ENCODE measurements at regions not wholly inside any gene's neighbourhood (a gene's known extent, or its start where the extent isn't known, plus 50 kb on each side); places are given as distances from the start of the nearest gene placed in this dataset.

- no peak for DNase-seq
Measured at GRCh38 chr1:57983441-57983840, 559.6 kb upstream of the DAB1 start.

DNA sequence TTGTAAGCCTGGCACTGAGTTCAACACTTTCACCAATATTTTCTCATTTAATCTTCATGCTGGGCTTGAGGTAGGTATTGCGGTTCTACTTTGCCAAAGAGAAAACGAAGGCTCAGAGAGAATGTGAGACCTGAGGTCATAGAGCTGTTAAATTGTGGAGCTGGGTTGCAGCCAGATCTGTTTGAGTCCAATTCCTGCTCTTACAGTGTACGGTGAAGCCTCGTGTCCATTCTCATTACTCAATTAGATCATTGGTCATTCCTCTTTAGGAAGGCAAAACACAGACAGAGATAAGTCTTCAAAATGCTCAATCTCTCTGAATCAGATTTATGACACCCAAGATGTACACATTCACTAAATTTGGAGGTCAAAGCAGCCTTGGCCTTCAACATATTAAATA is 559.0 kb upstream of the DAB1 start:
- no peak for DNase-seq

DNA sequence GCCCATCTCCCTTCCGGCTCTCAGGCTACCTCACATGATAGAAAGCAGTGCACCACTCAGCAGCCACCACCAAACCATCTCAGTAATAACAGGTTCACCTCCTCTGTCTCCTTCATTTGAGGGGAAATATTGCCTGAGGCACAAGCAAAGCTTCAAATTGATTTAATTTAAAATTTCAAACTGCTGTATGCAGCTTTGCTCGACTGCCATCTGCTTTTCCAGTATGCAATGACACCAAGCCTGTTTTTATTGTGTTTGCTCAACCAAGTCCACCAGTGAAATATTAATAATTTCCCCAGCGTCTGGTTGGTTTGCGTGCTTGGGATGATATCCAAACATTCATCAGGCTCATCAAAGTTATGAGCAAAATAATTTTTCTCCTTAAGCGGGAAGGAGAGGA is 552.4 kb upstream of the DAB1 start:
- DNase-seq, result no peak

DNA sequence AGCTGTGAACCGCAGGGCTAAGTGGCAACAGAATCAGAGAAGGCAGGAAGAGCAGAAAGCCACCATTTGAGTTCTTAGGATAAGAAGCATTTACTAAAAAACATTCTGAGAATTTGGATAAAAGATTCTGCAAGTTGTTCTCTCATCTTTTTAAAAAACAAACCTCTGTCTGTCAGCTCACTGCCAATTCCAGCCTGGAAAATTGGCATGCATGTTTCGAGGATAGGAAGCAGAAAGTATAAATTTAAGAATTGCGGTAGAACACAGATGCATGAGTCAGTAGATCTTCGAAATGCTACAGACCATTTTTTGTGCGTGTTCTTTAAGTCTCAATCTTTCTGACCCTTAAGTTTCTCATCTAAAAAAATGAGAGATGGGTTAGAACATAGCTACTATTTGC is 544.5 kb upstream of the DAB1 start:
- DNase-seq, result no peak

GRCh38 chr1:57966751-57967406 is 543.0 kb upstream of the DAB1 start:
- DNase-seq, result no peak

DNA sequence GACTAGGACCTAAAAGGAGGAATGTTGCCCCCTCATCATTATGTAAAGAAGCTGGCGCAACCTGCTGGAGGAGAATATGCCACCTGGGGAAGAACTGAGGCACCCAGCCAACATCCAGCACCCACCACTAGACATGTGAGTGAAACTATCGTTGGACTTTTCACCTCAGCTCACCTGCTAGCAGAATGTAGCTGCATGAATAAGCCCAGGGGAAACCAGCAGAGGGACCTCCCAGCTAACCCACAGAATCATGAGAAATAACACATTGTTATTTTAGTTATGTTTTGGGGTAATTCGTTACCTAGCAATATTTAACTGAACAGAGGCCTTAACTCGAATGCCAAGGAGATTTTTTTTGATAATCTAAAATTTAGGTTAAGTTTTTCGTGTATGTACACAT is 542.5 kb upstream of the DAB1 start:
- DNase-seq, result no peak

DNA sequence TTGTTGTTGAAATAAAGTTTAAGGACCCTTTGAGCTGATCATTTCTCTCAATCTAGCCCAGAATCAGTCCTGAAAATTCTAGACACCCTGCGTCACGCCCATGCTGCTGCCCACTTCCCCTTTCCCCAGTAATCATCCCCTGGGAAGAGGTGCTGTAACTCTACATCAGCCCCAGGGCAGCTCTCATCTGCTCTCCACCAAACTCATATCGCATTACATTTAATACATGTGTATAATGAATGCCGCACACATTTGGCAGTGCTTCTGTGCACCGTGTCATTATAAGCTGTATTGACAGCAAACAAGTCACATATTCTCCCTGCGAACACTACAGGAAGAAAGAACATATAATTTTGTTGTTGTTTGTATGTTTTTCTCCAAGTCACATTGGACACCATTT is 539.7 kb upstream of the DAB1 start:
- no peak for DNase-seq

DNA sequence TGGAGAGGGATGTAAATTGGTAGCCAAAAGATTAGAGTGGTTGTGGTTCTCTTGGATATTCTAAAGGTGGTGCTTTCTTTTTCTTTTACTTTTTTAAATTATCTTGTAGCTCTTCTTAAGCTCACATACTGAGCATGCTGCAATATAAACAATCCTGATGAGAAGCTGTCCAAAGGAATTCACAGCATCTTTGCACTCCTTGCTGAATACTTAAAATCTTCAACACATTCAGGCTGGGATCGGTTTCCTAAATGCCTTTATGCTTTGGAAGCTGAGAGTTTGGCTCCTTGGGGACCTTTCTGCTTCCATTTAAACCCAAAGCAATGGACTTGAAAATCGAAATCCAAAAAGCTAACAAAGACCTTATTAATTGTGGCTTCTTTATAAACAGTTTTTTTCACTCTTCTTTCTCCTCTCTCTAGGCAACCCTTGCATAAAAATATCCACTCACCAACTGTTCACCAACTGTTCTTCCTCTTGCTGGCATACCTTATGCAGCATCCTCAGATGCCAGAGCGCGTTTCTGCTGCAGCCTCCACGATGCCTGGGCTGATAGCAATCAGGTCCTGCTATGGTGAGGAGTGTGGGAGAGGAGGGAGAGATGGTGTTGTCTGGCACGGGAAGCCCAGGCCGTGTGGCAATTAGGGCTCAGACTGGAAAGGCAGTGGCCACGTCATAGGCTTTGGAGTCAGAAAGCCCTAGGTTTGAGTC is 535.8 kb upstream of the DAB1 start:
- DNase-seq, result no peak

- DNase-seq, result no peak
Measured at GRCh38 chr1:57957576-57957975, 533.7 kb upstream of the DAB1 start.

DNA sequence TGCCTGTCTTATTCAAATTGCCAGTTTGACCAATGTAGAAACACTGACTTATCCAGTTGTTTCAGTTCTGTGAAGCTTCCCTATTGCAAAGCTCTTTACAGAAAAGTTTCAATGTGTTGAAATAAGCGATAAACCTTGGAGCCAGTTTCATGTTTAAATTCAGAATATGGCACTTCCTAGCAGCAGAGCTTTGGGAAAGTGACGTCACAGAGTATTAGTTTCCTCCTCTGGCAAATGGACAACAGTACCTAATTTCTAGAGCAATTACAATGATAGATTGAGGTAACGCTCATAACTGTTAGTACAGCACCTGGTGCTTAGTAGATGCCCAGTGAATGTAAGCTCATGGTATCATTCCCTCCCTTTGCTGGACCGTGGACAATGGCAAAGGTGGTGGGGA is 527.5 kb upstream of the DAB1 start:
- no peak for DNase-seq

GRCh38 chr1:57949168-57949567 is 525.3 kb upstream of the DAB1 start:
- DNase-seq, result no peak

DNA sequence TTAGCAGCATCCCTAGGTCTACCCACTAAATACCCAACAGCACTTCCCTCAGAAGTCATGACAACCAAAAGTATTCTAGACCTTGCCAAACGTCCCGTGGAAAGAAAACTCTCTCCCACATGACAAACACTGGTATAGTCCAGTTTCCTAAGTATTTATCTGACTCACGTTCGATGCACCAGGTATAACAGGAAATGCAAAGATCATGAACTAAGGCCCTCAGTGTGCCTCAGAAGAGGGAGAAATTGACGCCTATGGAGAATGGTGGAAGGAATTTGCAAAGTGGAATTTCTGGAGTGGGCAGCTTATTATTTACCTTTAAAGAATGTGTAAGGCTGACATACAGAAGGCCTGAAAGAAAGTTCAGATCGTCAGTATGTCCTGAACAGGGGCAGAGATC is 523.6 kb upstream of the DAB1 start:
- DNase-seq, result no peak

DNA sequence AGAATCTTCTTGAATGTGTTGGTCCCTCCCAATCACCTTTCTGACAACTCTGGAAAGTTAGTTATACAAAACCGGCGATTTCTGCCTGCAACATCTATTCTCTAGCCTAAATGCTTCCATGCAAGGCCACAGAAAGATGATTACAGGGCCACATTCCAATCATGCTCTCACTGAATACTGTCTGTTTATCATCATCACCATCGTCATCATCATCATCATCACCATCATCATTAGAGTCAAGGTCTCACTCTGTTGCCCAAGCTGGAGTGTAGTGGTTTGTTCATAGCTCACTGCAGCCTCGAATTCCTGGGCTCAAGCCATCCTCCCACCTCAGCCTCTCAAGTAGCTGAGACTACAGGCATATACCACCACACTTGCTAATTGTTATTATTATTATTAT is 521.2 kb upstream of the DAB1 start:
- DNase-seq, result no peak

DNA sequence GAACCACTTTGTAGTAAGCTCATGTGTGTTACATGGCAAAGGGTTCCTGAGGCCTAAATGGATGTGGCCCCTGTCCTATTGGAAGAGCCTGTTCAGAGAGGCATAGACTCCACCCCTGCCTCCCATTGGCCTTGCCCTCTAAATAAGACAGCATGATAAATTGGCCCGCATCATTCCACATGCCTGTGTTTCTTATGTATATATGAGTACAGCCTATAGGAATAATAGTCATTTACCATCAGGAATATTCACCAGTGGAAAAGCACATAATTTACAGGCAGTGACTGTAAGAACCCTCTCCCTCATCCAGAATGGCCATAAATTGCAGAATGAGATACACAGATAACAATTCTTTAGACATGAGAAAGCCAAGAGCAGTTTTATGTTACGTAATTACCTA is 519.5 kb upstream of the DAB1 start:
- no peak for DNase-seq

DNA sequence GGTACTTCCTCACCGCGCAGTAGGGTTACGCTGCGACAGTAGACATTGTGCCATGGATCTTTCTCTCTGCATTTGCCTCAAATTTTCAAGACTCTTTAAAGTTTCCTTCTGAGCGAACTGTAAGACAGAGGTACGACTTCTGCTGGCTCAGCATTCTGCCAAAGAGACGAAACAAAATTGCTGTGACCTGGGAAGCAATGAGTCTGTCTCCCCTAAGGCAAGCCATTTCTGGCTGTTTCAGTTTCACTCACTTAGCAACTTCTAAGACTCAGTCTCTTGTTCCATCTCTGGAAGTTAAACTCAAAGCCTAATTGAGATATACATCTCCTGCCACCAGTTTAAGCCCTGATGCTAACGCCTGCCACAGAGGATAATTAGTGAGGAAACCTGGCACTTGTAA is 510.9 kb upstream of the DAB1 start:
- no peak for DNase-seq

- DNase-seq, result no peak
Measured at GRCh38 chr1:57927003-57927402, 503.1 kb upstream of the DAB1 start.

DNA sequence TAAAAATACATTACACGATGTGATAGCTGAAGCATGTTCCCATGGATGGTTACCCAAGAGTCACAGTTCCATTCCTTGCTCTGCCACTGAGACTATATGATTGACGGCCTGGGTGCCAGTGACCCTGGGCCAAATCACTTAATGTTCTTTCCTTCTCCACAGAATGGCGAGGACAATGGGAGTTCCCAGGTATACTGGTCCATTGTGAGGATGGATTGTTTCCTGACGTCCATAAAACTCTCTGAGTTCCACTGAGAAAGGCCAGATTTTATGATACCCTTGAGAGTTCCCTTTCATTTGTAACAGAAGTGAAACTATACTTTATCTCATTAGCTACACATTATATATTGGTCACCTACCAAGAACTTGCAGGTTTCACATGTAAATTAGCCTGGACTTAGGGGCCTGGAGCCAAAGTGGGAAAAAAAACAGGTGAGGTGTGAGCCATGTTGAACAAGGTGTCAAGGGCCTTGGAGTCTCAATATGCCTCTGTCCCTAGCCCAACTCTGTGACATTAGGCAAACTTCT is 502.2 kb upstream of the DAB1 start:
- DNase-seq, result no peak

GRCh38 chr1:57925226-57925625 is 501.4 kb upstream of the DAB1 start:
- DNase-seq, result no peak

DNA sequence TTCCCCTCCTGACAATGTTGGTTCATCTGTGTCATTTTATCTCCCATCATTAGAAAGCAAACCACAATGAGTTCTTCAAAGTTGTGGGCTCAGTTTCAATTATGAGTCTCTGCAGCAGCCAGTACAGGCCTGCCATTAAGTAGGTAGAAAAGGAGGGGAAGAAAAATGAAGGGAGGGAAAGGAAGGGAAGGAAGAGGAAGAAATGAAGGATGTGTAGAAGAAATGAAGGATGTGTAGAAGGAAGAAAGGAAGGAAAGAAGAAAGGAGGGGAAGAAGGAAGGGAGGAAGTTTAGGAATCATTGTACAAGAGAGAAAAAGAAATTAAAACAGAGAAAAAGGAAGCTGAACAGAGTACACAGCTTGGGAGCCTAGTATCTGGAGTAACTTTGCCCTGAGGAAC is 498.3 kb upstream of the DAB1 start:
- no peak for DNase-seq

GRCh38 chr1:57916041-57916440 is 492.2 kb upstream of the DAB1 start:
- DNase-seq, result no peak

- no peak for DNase-seq
Measured at GRCh38 chr1:57911427-57911826, 487.6 kb upstream of the DAB1 start.

GRCh38 chr1:57910782-57911181 is 486.9 kb upstream of the DAB1 start:
- no peak for DNase-seq

GRCh38 chr1:57910305-57910704 is 486.4 kb upstream of the DAB1 start:
- no peak for DNase-seq

- DNase-seq, result no peak
Measured at GRCh38 chr1:57908147-57908890, 484.5 kb upstream of the DAB1 start.
